Astrocyte (in vitro differentiated cells and primary cell): ENCODE measurements at regions not wholly inside any gene's neighbourhood (a gene's known extent, or its start where the extent isn't known, plus 50 kb on each side); places are given as distances from the start of the nearest gene placed in this dataset.

Source experiments
- EZH2 ChIP-seq: IDR thresholded peaks from 2 replicates; pipeline ENCODE4 v1.6.1; 2012; ENCODE audit warnings: mild to moderate bottlenecking, low read length, inconsistent platforms; ENCODE audit not compliant: insufficient read depth
- TF ChIP-seq, protein P1 (sequence below): IDR thresholded peaks from 2 replicates; pipeline ENCODE4 v1.5.1; 2011; ENCODE audit warnings: low read depth, mild to moderate bottlenecking, inconsistent platforms, low read length, moderate library complexity; ENCODE audit not compliant: insufficient read depth

DNA sequence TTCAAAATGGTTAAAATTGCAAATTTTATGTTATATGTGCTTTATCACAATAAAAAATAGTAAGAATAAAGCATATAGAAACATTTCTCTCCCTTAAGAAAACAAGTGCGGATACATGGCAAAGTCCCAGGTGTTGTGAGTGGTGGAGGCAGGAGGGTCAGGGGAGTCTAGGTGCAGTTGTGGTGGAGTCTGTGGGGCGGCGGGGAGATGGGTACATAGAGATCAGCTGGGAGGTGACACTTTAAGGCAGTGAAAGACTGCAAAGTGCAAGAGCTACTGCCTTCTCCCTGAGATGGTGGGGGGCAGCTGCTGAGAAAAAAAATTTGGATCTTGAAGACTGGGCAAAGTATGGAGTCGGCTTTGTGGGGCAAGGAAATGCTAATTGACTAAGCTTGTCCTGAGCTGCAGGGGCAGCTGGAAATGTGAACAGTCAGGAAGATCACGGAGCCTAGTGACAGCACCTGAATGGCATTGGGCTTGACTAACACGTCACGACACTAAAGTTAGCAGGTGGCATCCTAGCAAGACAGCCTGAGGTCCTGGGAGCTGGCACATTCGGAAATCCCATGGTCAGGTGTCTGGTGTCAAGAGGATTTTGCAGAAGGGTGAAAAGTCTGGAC, 72.9 kb upstream of the IRS2 start:
- TF ChIP-seq, protein P1, sequence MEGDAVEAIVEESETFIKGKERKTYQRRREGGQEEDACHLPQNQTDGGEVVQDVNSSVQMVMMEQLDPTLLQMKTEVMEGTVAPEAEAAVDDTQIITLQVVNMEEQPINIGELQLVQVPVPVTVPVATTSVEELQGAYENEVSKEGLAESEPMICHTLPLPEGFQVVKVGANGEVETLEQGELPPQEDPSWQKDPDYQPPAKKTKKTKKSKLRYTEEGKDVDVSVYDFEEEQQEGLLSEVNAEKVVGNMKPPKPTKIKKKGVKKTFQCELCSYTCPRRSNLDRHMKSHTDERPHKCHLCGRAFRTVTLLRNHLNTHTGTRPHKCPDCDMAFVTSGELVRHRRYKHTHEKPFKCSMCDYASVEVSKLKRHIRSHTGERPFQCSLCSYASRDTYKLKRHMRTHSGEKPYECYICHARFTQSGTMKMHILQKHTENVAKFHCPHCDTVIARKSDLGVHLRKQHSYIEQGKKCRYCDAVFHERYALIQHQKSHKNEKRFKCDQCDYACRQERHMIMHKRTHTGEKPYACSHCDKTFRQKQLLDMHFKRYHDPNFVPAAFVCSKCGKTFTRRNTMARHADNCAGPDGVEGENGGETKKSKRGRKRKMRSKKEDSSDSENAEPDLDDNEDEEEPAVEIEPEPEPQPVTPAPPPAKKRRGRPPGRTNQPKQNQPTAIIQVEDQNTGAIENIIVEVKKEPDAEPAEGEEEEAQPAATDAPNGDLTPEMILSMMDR, result no peak
- no peak for TF ChIP-seq EZH2
